Ishikawa (cell line): ENCODE measurements at regions not wholly inside any gene's neighbourhood (a gene's known extent, or its start where the extent isn't known, plus 50 kb on each side); places are given as distances from the start of the nearest gene placed in this dataset.

Experiments
- CEBPB ChIP-seq: IDR thresholded peaks from 2 replicates; pipeline ENCODE4 v1.6.1; 2012
- EP300 ChIP-seq: IDR thresholded peaks from 2 replicates; pipeline ENCODE4 v1.6.1; 2012; ENCODE audit warnings: borderline replicate concordance
- FOXM1 ChIP-seq: IDR thresholded peaks from 2 replicates; pipeline ENCODE4 v1.6.1; 2012; ENCODE audit warnings: low read depth, borderline replicate concordance
- RAD21 ChIP-seq: IDR thresholded peaks from 2 replicates; pipeline ENCODE4 v1.6.1; 2012; ENCODE audit warnings: low read depth
- TAF1 ChIP-seq: IDR thresholded peaks from 2 replicates; pipeline ENCODE4 v1.6.1; 2012; ENCODE audit warnings: low read depth, mild to moderate bottlenecking
- YY1 ChIP-seq: IDR thresholded peaks from 2 replicates; pipeline ENCODE4 v1.6.1; 2012; ENCODE audit warnings: low read depth

GRCh38 chr7:136665878-136666509 lies 202.5 kb upstream of the CHRM2 start:
- TF ChIP-seq RAD21 (no peak), YY1 (no peak), EP300 (no peak), CEBPB (no peak), TAF1 (no peak), FOXM1 (no peak)
